ENCODE measurements at regions not wholly inside any gene's neighbourhood (a gene's known extent, or its start where the extent isn't known, plus 50 kb on each side); places are given as distances from the start of the nearest gene placed in this dataset.

GRCh38 chr2:239499726-239500573, 99.1 kb upstream of the HDAC4 start:
- H3K27me3 ChIP-seq = peaks cover 0 to 4% (median 0%) of the 10 kb centered on the region in 3 donors
- peak overlapping the region in 3 of 5 donors; percentile 46 to 81 (median 72) for H3K27ac ChIP-seq
- H3K36me3 ChIP-seq = no peaks in the 10 kb centered on the region
- peak in 1 of 2 donors; percentile 58 for DNase-seq
- no peaks in the 10 kb centered on the region for H3K9me3 ChIP-seq
- no peak for TF ChIP-seq POLR2A (IDR thresholded peaks at IDR 0.05)
- intact Hi-C loops (cut with DNase I; ENCODE audit: low total_unique reads) = no loop called here
- H3K4me1 ChIP-seq = peaks cover 5 to 25% (median 14%) of the 10 kb centered on the region in 4 donors
- no peak overlapping the region for H3K4me3 ChIP-seq
- WGBS, 5 donors = 53 to 62% (median 57%) methylated on average over 10 to 13 of the region's 13 CpGs

GRCh38 chr2:239498981-239499634, 98.3 kb upstream of the HDAC4 start:
- Histone ChIP-seq H3K27ac (peak overlapping the region in 2 of 5 donors; percentile 46 to 81), H3K27me3 (peaks cover 0 to 4% (median 0%) of the 10 kb centered on the region in 3 donors), H3K4me1 (peaks cover 5 to 25% (median 14%) of the 10 kb centered on the region in 4 donors), H3K36me3 (no peaks in the 10 kb centered on the region), H3K9me3 (no peaks in the 10 kb centered on the region), H3K4me3 (no peak overlapping the region)
- WGBS, 5 donors = 62 to 82% (median 73%) methylated on average over 17 to 21 of the region's 21 CpGs
- no peak for TF ChIP-seq POLR2A (IDR thresholded peaks at IDR 0.05)
- no peak for TF ChIP-seq CTCF (IDR thresholded peaks at IDR 0.05)
- TF ChIP-seq EP300 (IDR thresholded peaks at IDR 0.05) = no peak
- no peak for TF ChIP-seq POLR2AphosphoS5 (IDR thresholded peaks at IDR 0.05)
- intact Hi-C loops (cut with DNase I; ENCODE audit: low total_unique reads) = no loop called here
- DNase-seq = peak in 1 of 2 donors; percentile 73

- intact Hi-C loops (cut with DNase I; ENCODE audit: low total_unique reads) = no loop called here
Measured at GRCh38 chr2:239498576-239498975, 97.8 kb upstream of the HDAC4 start.

GRCh38 chr2:239496700-239497099, 95.9 kb upstream of the HDAC4 start:
- WGBS, 5 donors = 61 to 100% (median 95%) methylated on average over 2 of the region's 2 CpGs
- no peaks in the 10 kb centered on the region for H3K36me3 ChIP-seq
- TF ChIP-seq EP300 (IDR thresholded peaks at IDR 0.05) = no peak
- no peak for TF ChIP-seq POLR2AphosphoS5 (IDR thresholded peaks at IDR 0.05)
- no peak for TF ChIP-seq CTCF (IDR thresholded peaks at IDR 0.05)
- no peak for TF ChIP-seq POLR2A (IDR thresholded peaks at IDR 0.05)
- peaks cover 0 to 4% (median 0%) of the 10 kb centered on the region in 3 donors for H3K27me3 ChIP-seq
- intact Hi-C loops (cut with DNase I; ENCODE audit: low total_unique reads) = no loop called here
- no peak overlapping the region for H3K27ac ChIP-seq
- DNase-seq = no peak
- no peaks in the 10 kb centered on the region for H3K9me3 ChIP-seq
- no peak overlapping the region for H3K4me3 ChIP-seq
- peaks cover 5 to 25% (median 14%) of the 10 kb centered on the region in 4 donors for H3K4me1 ChIP-seq

More at GRCh38 chr2:239498576-239498975, 97.8 kb upstream of the HDAC4 start:
- Histone ChIP-seq H3K9me3 (no peaks in the 10 kb centered on the region), H3K36me3 (no peaks in the 10 kb centered on the region), H3K4me3 (no peak overlapping the region), H3K27me3 (peaks cover 0 to 4% (median 0%) of the 10 kb centered on the region in 3 donors), H3K27ac (no peak overlapping the region), H3K4me1 (peaks cover 5 to 25% (median 14%) of the 10 kb centered on the region in 4 donors)
- DNase-seq = no peak
- TF ChIP-seq POLR2AphosphoS5 (IDR thresholded peaks at IDR 0.05) (no peak), CTCF (IDR thresholded peaks at IDR 0.05) (no peak), POLR2A (IDR thresholded peaks at IDR 0.05) (no peak), EP300 (IDR thresholded peaks at IDR 0.05) (no peak)
- WGBS, 5 donors = 55 to 73% (median 67%) methylated on average over 16 of the region's 16 CpGs

All from stomach (tissue), 8 donors.